CD8-positive, alpha-beta memory T cell (primary cell): ENCODE measurements at regions not wholly inside any gene's neighbourhood (a gene's known extent, or its start where the extent isn't known, plus 50 kb on each side); places are given as distances from the start of the nearest gene placed in this dataset.
A peak's percentile ranks its signal among the peaks of the same experiment; 100 is the strongest.

Experiments
- CTCF ChIA-PET: fragments of 350-600 bp; sonication (Branson Sonifier 250); formaldehyde crosslinking; loops from one replicate; lab custom pipeline; 2021; ENCODE audit warnings: antibody characterized with exemption; lab: Charles Lee
- POLR2A ChIA-PET: fragments of 350-600 bp; sonication (Branson Sonifier 250); formaldehyde crosslinking; loops from one replicate; lab custom pipeline; 2021; ENCODE audit warnings: antibody characterized with exemption; lab: Charles Lee
- DNase-seq, 5 donors: peaks; one replicate each; pipeline versions ENCODE4 v3.0.0 to v3.0.0-alpha.2; 2020 to 2022; ENCODE audit warnings: mixed read lengths in 1 of 5
- H3K27ac ChIP-seq: one replicate; pipeline ENCODE4 v1.7.0; 2013; ENCODE audit warnings: low read depth, mild to moderate bottlenecking, low read length, moderate library complexity
- H3K27me3 ChIP-seq: 2 replicates; pipeline ENCODE4 v1.7.0; 2013; ENCODE audit warnings: low read length, mild to moderate bottlenecking; ENCODE audit not compliant: insufficient read depth, poor library complexity, severe bottlenecking
- H3K36me3 ChIP-seq: 2 replicates; pipeline ENCODE4 v1.7.0; 2013; ENCODE audit warnings: mild to moderate bottlenecking, low read length, moderate library complexity; ENCODE audit not compliant: insufficient read depth
- H3K4me1 ChIP-seq: 2 replicates; pipeline ENCODE4 v1.7.0; 2013; ENCODE audit warnings: mild to moderate bottlenecking, low read length, moderate library complexity; ENCODE audit not compliant: insufficient read depth
- H3K4me3 ChIP-seq: 2 replicates; pipeline ENCODE4 v1.7.0; 2013; ENCODE audit warnings: mild to moderate bottlenecking, low read length
- H3K9me3 ChIP-seq: 2 replicates; pipeline ENCODE4 v1.7.0; 2013; ENCODE audit warnings: mild to moderate bottlenecking, low read length
- H3K27ac Mint-ChIP-seq, 8 donors: one replicate each; pipeline ENCODE4 v1.8.0; 2020 to 2021; ENCODE audit warnings: mixed read lengths in 8 of 8, mild to moderate bottlenecking in 6 of 8, inconsistent platforms in 3 of 8, moderate library complexity in 3 of 8
- H3K27me3 Mint-ChIP-seq, 2 donors: one replicate each; pipeline ENCODE4 v1.8.0; 2020 to 2021; ENCODE audit warnings: mixed read lengths in 2 of 2, mild to moderate bottlenecking in 1 of 2, moderate library complexity in 1 of 2
- H3K36me3 Mint-ChIP-seq, 3 donors: one replicate each; pipeline ENCODE4 v1.8.0; 2020 to 2021; ENCODE audit warnings: mixed read lengths in 3 of 3, inconsistent platforms in 1 of 3, mild to moderate bottlenecking in 1 of 3
- H3K4me1 Mint-ChIP-seq, 3 donors: one replicate each; pipeline ENCODE4 v1.8.0; 2020 to 2021; ENCODE audit warnings: mixed read lengths in 3 of 3, inconsistent platforms in 1 of 3, mild to moderate bottlenecking in 1 of 3
- H3K4me3 Mint-ChIP-seq, 7 donors: one replicate each; pipeline ENCODE4 v1.8.0; 2020 to 2021; ENCODE audit warnings: mixed read lengths in 7 of 7, mild to moderate bottlenecking in 6 of 7, moderate library complexity in 4 of 7, inconsistent platforms in 2 of 7
- H3K9me3 Mint-ChIP-seq, 5 donors: one replicate each; pipeline ENCODE4 v1.8.0; 2020 to 2022; ENCODE audit warnings: mixed read lengths in 5 of 5, mild to moderate bottlenecking in 3 of 5, moderate library complexity in 2 of 5, inconsistent platforms in 1 of 5

DNA sequence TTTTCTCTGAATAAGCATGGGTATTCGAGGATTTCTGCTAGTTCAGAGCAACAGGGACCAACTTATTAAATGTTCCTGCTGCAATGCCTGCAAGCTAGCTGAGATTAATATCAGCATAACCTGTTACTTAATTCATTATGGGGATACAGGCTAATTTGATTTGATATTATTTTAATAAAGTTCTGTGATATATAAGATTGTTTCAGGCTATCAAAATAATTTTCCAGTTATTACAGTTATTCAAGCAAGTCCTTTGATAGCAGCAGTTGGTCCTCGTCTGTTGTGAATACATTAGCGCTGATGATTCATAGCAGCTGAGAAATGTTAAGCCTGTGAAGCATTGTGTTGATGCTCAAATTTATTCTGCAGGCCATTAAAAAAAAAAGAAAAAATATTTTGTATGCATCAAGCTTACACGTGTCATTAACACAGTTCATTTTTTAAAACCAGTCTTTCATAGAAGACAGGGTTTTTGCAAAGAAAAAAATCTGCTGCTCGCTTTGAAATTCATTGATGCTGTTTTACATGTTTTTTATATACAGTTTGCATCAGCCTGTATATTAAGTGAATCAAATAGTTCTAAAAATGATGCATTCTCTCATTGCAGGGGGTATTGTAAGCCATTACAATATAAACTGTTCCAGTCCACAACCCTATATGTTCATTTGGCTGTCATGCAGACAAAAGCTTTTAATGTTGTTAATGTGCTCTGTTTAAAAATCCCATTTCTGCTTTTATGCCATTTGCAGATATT lies 482.5 kb downstream of the BCL11A start:
- H3K27me3 Mint-ChIP-seq: peaks cover 0 to 2% of the 10 kb centered on the region in 2 donors
- no peak for DNase-seq
- H3K27ac Mint-ChIP-seq: no peak overlapping the region
- Histone ChIP-seq H3K4me3 (no peak overlapping the region), H3K27ac (no peak overlapping the region), H3K9me3 (no peaks in the 10 kb centered on the region), H3K36me3 (no peaks in the 10 kb centered on the region), H3K27me3 (no peaks in the 10 kb centered on the region), H3K4me1 (no peaks in the 10 kb centered on the region)
- ChIA-PET POLR2A (no interaction called here), CTCF (no interaction called here)
- no peaks in the 10 kb centered on the region for H3K36me3 Mint-ChIP-seq
- H3K9me3 Mint-ChIP-seq: peaks cover 0 to 3% (median 2%) of the 10 kb centered on the region in 5 donors
- no peaks in the 10 kb centered on the region for H3K4me1 Mint-ChIP-seq
- H3K4me3 Mint-ChIP-seq: no peak overlapping the region

DNA sequence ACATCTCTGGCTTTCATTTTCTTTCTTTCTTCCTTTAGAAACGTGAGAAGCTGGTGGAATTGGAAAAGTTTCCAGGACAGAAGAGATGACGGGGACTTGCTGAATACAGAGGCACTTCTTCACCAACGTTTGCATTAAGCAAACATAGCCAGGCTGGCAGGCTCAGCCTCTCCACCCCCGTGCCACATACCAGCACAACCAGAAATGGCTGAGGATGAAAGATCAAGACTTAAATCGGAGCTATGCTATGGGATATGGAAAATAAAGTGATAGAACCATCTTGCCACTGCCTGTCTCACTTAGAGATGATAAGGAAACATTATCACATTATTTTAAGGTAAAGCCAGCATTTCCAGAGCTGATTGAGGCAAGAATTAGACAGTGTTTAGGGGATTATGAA lies 483.3 kb downstream of the BCL11A start:
- no peaks in the 10 kb centered on the region for H3K36me3 ChIP-seq
- Mint-ChIP-seq H3K9me3 (peaks cover 0 to 3% (median 2%) of the 10 kb centered on the region in 5 donors), H3K27me3 (peaks cover 0 to 2% of the 10 kb centered on the region in 2 donors), H3K4me1 (no peaks in the 10 kb centered on the region), H3K27ac (no peak overlapping the region), H3K4me3 (no peak overlapping the region), H3K36me3 (no peaks in the 10 kb centered on the region)
- no peak overlapping the region for H3K27ac ChIP-seq
- CTCF ChIA-PET: no interaction called here
- no peaks in the 10 kb centered on the region for H3K4me1 ChIP-seq
- POLR2A ChIA-PET: no interaction called here
- no peak overlapping the region for H3K4me3 ChIP-seq
- H3K27me3 ChIP-seq: no peaks in the 10 kb centered on the region
- H3K9me3 ChIP-seq: no peaks in the 10 kb centered on the region
- no peak for DNase-seq

DNA sequence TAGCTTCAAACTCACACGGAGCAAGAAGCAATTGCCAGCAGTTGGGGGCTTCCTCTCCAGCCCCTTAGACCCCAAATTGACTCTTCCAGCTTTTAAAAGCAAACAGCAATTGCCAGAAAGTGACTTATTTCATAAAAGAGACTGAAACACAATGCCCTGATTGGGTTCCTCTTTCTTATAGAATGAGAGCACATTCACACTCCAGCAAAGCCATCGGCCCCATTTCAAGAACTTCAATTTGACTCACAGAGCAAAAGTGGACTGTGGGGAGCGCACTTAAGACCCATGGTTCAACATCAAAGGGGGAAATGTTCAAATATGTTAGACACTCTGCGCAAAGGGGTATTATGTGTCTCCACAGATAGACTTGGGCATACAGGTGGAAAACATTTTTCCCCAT lies 484.7 kb downstream of the BCL11A start:
- ChIA-PET POLR2A (no interaction called here), CTCF (no interaction called here)
- no peak for DNase-seq
- H3K4me1 Mint-ChIP-seq: no peaks in the 10 kb centered on the region
- H3K27me3 Mint-ChIP-seq: no peaks in the 10 kb centered on the region
- peak overlapping the region in 1 of 8 donors; percentile 40 for H3K27ac Mint-ChIP-seq
- H3K9me3 Mint-ChIP-seq: peaks cover 0 to 2% (median 0%) of the 10 kb centered on the region in 5 donors
- H3K4me1 ChIP-seq: no peaks in the 10 kb centered on the region
- no peaks in the 10 kb centered on the region for H3K36me3 ChIP-seq
- H3K9me3 ChIP-seq: no peaks in the 10 kb centered on the region
- H3K4me3 Mint-ChIP-seq: no peak overlapping the region
- no peaks in the 10 kb centered on the region for H3K27me3 ChIP-seq
- H3K4me3 ChIP-seq: no peak overlapping the region
- no peaks in the 10 kb centered on the region for H3K36me3 Mint-ChIP-seq
- H3K27ac ChIP-seq: no peak overlapping the region

DNA sequence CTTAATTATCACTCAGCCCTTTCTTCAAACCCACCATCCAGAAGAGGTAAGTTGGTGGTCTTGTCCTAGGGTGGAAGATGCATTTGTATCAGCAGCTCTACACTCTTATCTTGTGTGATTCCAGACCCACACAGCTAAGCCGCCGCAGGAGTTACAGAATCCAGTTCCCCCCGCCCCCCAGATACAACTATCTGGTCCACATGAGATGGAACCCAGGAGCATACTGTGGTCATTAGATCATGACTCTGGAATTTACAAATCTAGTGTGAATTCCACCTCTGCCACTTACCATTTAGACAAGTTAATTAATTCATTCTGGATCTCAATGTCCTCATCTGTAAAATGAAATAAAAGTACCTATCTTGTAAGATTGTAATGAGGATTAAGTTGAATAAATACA lies 486.4 kb downstream of the BCL11A start:
- Histone ChIP-seq H3K9me3 (no peaks in the 10 kb centered on the region), H3K27ac (no peak overlapping the region), H3K4me1 (no peaks in the 10 kb centered on the region), H3K4me3 (no peak overlapping the region), H3K27me3 (no peaks in the 10 kb centered on the region), H3K36me3 (no peaks in the 10 kb centered on the region)
- CTCF ChIA-PET: no interaction called here
- H3K36me3 Mint-ChIP-seq: no peaks in the 10 kb centered on the region
- H3K27me3 Mint-ChIP-seq: no peaks in the 10 kb centered on the region
- POLR2A ChIA-PET: no interaction called here
- H3K9me3 Mint-ChIP-seq: peaks cover 0 to 2% (median 0%) of the 10 kb centered on the region in 5 donors
- H3K27ac Mint-ChIP-seq: no peak overlapping the region
- H3K4me1 Mint-ChIP-seq: no peaks in the 10 kb centered on the region
- DNase-seq: no peak
- no peak overlapping the region for H3K4me3 Mint-ChIP-seq

DNA sequence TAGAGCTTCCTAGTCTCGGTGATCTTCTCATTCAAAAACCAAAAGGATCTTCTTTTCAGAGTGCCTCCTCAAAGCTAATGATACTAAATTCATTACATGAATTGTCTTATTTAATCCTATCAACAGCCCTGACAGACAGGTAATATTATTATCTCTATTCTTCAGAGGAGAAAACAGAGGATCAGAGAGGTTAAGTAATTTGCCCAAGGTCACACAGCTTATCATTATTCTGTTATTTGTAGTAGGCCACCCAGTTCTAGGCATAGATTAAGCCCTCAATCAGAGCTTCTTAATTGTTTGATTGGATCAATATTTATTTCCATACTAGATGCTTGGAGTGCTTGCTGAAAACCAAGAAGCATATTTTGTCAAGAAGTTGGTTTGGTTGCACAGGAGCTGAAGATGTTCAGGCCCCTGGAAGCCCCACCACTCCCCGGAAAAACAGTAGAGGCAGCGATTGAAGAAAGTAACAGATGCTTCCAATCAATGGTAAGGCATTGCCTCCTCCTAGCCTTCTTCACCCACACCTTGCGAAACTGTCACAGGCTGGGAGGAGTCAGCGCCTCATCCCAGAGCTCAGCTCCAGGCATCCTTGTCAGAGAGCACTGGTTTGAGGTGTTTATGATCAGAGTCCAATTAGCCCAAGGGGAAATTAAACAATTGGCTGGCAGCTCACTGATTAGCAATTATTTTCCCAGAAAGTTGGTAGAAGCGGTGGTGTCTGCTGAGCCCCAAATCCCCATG lies 487.2 kb downstream of the BCL11A start:
- no peaks in the 10 kb centered on the region for H3K4me1 Mint-ChIP-seq
- no peaks in the 10 kb centered on the region for H3K36me3 Mint-ChIP-seq
- no peak for DNase-seq
- no peak overlapping the region for H3K27ac Mint-ChIP-seq
- no peak overlapping the region for H3K4me3 Mint-ChIP-seq
- Histone ChIP-seq H3K9me3 (no peaks in the 10 kb centered on the region), H3K4me3 (no peak overlapping the region), H3K27ac (no peak overlapping the region), H3K4me1 (no peaks in the 10 kb centered on the region), H3K36me3 (no peaks in the 10 kb centered on the region), H3K27me3 (no peaks in the 10 kb centered on the region)
- POLR2A ChIA-PET: no interaction called here
- H3K9me3 Mint-ChIP-seq: no peaks in the 10 kb centered on the region
- no peaks in the 10 kb centered on the region for H3K27me3 Mint-ChIP-seq
- CTCF ChIA-PET: no interaction called here

- CTCF ChIA-PET: no interaction called here
- no peak overlapping the region for H3K4me3 Mint-ChIP-seq
- peaks cover 0 to 2% of the 10 kb centered on the region in 2 donors for H3K27me3 Mint-ChIP-seq
- H3K27me3 ChIP-seq: no peaks in the 10 kb centered on the region
- no peaks in the 10 kb centered on the region for H3K4me1 ChIP-seq
- no peak for DNase-seq
- no peaks in the 10 kb centered on the region for H3K4me1 Mint-ChIP-seq
- no peaks in the 10 kb centered on the region for H3K9me3 ChIP-seq
- H3K36me3 Mint-ChIP-seq: no peaks in the 10 kb centered on the region
- no peak overlapping the region for H3K27ac Mint-ChIP-seq
- no peaks in the 10 kb centered on the region for H3K36me3 ChIP-seq
- no peak overlapping the region for H3K27ac ChIP-seq
- H3K9me3 Mint-ChIP-seq: no peaks in the 10 kb centered on the region
- POLR2A ChIA-PET: no interaction called here
- H3K4me3 ChIP-seq: no peak overlapping the region
Observed at GRCh38 chr2:60064687-60065389, 488.6 kb downstream of the BCL11A start.

DNA sequence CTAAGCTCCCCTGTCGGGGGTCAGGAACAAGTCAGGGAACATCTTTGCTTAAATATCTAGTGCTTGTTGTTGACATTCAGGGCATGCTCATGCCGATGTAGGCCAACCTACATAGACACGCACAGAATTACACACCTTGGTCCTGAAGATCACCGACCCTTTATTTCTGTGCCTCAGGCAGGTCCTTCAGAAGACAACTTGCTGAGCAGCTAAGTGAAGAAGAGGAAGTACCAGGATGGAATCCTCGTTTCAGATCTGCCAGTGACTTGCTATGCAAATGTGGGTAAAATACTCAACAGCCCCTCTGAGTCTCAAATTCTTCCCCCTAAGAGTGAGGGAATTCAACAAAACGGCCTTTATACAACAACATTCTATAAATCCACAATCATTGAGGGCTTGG lies 494.7 kb downstream of the BCL11A start:
- ChIA-PET POLR2A (no interaction called here), CTCF (interaction anchor here (0.6 kb wide), 1 partner anchor 13 kb away, joined by 3 read pairs; no protein-coding TSS in a partner anchor)
- H3K27ac ChIP-seq: no peak overlapping the region
- Mint-ChIP-seq H3K27ac (no peak overlapping the region), H3K36me3 (no peaks in the 10 kb centered on the region), H3K4me1 (no peaks in the 10 kb centered on the region), H3K9me3 (peaks cover 0 to 7% (median 0%) of the 10 kb centered on the region in 5 donors), H3K4me3 (no peak overlapping the region), H3K27me3 (peaks cover 0 to 5% of the 10 kb centered on the region in 2 donors)
- H3K9me3 ChIP-seq: no peaks in the 10 kb centered on the region
- no peak for DNase-seq
- no peaks in the 10 kb centered on the region for H3K36me3 ChIP-seq
- no peak overlapping the region for H3K4me3 ChIP-seq
- H3K27me3 ChIP-seq: no peaks in the 10 kb centered on the region
- H3K4me1 ChIP-seq: no peaks in the 10 kb centered on the region
